K562 (cell line): ENCODE measurements at regions not wholly inside any gene's neighbourhood (a gene's known extent, or its start where the extent isn't known, plus 50 kb on each side); places are given as distances from the start of the nearest gene placed in this dataset.

Experiments
- GATAD2A ChIP-seq: fragments of 450-650 bp; IDR thresholded peaks from 2 replicates; pipeline ENCODE4 v1.6.1; 2017
- SP1 ChIP-seq: sonication (generic); formaldehyde crosslinking; IDR thresholded peaks from 2 replicates; pipeline ENCODE4 v1.8.1; 2022; ENCODE audit warnings: mild to moderate bottlenecking, missing genetic modification reagents
- ZBTB33 ChIP-seq: sonication (generic); formaldehyde crosslinking; IDR thresholded peaks from 2 replicates; pipeline ENCODE4 v1.8.1; 2023; ENCODE audit warnings: mild to moderate bottlenecking, missing genetic modification reagents
- ZBTB43 ChIP-seq: sonication (generic); formaldehyde crosslinking; IDR thresholded peaks from 2 replicates; pipeline ENCODE4 v1.8.0; 2023; ENCODE audit warnings: mild to moderate bottlenecking, missing genetic modification reagents

- TF ChIP-seq ZBTB33 (CRISPR knock-in tag) (no peak), SP1 (CRISPR knock-in tag) (no peak), ZBTB43 (no peak), GATAD2A (no peak)
Measured at GRCh38 chr1:185598332-185598731, 135.9 kb upstream of the HMCN1 start.
